Stomach (tissue), 4 donors: ENCODE measurements at regions not wholly inside any gene's neighbourhood (a gene's known extent, or its start where the extent isn't known, plus 50 kb on each side); places are given as distances from the start of the nearest gene placed in this dataset.

Source experiments
- CTCF ChIP-seq, 7 experiments: fragments of 450-650 bp in 4 of 7; fragments of 200-600 bp in 3 of 7; sonication (generic) in 3 of 7; IDR thresholded peaks; one replicate each; pipeline ENCODE4 v1.5.1; 2016 to 2019; ENCODE audit warnings: antibody characterized with exemption in 7 of 7, control low read depth in 2 of 7, mild to moderate bottlenecking in 1 of 7
- EP300 ChIP-seq: sonication (generic); formaldehyde crosslinking; IDR thresholded peaks from one replicate; pipeline ENCODE4 v1.6.1; 2017; ENCODE audit warnings: antibody characterized with exemption
- POLR2A ChIP-seq, 4 donors: fragments of 450-650 bp; IDR thresholded peaks; one replicate each; pipeline ENCODE4 v1.6.1; 2016; ENCODE audit warnings: antibody characterized with exemption in 4 of 4, control low read depth in 2 of 4, mild to moderate bottlenecking in 1 of 4, moderate library complexity in 1 of 4

GRCh38 chr7:43033369-43033768, 79.1 kb upstream of the HECW1 start:
- no peak for TF ChIP-seq CTCF (IDR thresholded peaks at IDR 0.05)
- TF ChIP-seq POLR2A (IDR thresholded peaks at IDR 0.05), result no peak
- no peak for TF ChIP-seq EP300
